NCI-H1105 treated with DMSO at 0.1 percent for 48 hours (cell line): ENCODE measurements at regions not wholly inside any gene's neighbourhood (a gene's known extent, or its start where the extent isn't known, plus 50 kb on each side); places are given as distances from the start of the nearest gene placed in this dataset.
"Not testable (repeated sequence)": the region's sequence is repeated elsewhere in the genome, so short reads cannot be mapped to it uniquely, and the experiment has no call there.

Source experiments
- DNase-seq: peaks from one replicate; lab custom pipeline; 2025; lab: John Stamatoyannopoulos, UW

- DNase-seq, result no peak
Measured at GRCh38 chr5:158264264-158264663, 405.3 kb upstream of the CLINT1 start.

- DNase-seq, result no peak
Measured at GRCh38 chr5:158261674-158262367, 402.9 kb upstream of the CLINT1 start.

- DNase-seq, result no peak
Measured at GRCh38 chr5:158256096-158256495, 397.2 kb upstream of the CLINT1 start.

- no peak for DNase-seq
Measured at GRCh38 chr5:158255609-158256008, 396.7 kb upstream of the CLINT1 start.

- DNase-seq, result peak; percentile 10
Measured at GRCh38 chr5:158246661-158247060, 387.7 kb upstream of the CLINT1 start.

- DNase-seq, result no peak
Measured at GRCh38 chr5:158245513-158245912, 386.6 kb upstream of the CLINT1 start.

- no peak for DNase-seq
Measured at GRCh38 chr5:158244882-158245281, 385.9 kb upstream of the CLINT1 start.

GRCh38 chr5:158236511-158237335 lies 377.8 kb upstream of the CLINT1 start:
- no peak for DNase-seq

GRCh38 chr5:158235159-158235547 lies 376.2 kb upstream of the CLINT1 start:
- DNase-seq, result no peak

GRCh38 chr5:158234323-158235158 lies 375.6 kb upstream of the CLINT1 start:
- no peak for DNase-seq

GRCh38 chr5:158233735-158234322 lies 374.9 kb upstream of the CLINT1 start:
- DNase-seq, result no peak

GRCh38 chr5:158227314-158227713 lies 368.4 kb upstream of the CLINT1 start:
- DNase-seq, result not testable (repeated sequence)

GRCh38 chr5:158226496-158226895 lies 367.6 kb upstream of the CLINT1 start:
- DNase-seq, result no peak

GRCh38 chr5:158224253-158224652 lies 365.3 kb upstream of the CLINT1 start:
- no peak for DNase-seq

- no peak for DNase-seq
Measured at GRCh38 chr5:158223054-158223600, 364.2 kb upstream of the CLINT1 start.

- no peak for DNase-seq
Measured at GRCh38 chr5:158212917-158213316, 354.0 kb upstream of the CLINT1 start.

GRCh38 chr5:158212237-158212636 lies 353.3 kb upstream of the CLINT1 start:
- DNase-seq, result no peak

- no peak for DNase-seq
Measured at GRCh38 chr5:158209219-158209908, 350.4 kb upstream of the CLINT1 start.

- DNase-seq, result no peak
Measured at GRCh38 chr5:158207733-158208132, 348.8 kb upstream of the CLINT1 start.

- no peak for DNase-seq
Measured at GRCh38 chr5:158205992-158206391, 347.0 kb upstream of the CLINT1 start.

GRCh38 chr5:158203261-158203660 lies 344.3 kb upstream of the CLINT1 start:
- DNase-seq, result peak; percentile 26
